WTC11 (cell line): ENCODE measurements at regions not wholly inside any gene's neighbourhood (a gene's known extent, or its start where the extent isn't known, plus 50 kb on each side); places are given as distances from the start of the nearest gene placed in this dataset.

ENCODE experiments used
- ATAC-seq: fragments of 200-7000 bp; cut with Tn5 transposase; 2 replicates; pipeline ENCODE4 v1.10.0; 2021; ENCODE audit warnings: mild to moderate bottlenecking, moderate library complexity
- CTCF ChIA-PET: fragments of 300-600 bp; sonication (Branson Sonifier 250); formaldehyde crosslinking; loops from one replicate; lab custom pipeline; 2021; ENCODE audit warnings: antibody characterized with exemption; lab: Charles Lee
- POLR2A ChIA-PET: fragments of 350-600 bp; sonication (Branson Sonifier 250); formaldehyde crosslinking; loops from one replicate; lab custom pipeline; 2021; ENCODE audit warnings: antibody characterized with exemption; lab: Charles Lee
- DNase-seq: peaks from one replicate; pipeline ENCODE4 v3.0.0; 2021; ENCODE audit warnings: low spot score
- H3K27ac Mint-ChIP-seq: 2 replicates; pipeline ENCODE4 v1.8.0; 2021; ENCODE audit warnings: mixed read lengths
- H3K27me3 Mint-ChIP-seq: 2 replicates; pipeline ENCODE4 v1.8.0; 2021; ENCODE audit warnings: low read depth, mild to moderate bottlenecking, moderate library complexity, mixed read lengths
- H3K36me3 Mint-ChIP-seq: 2 replicates; pipeline ENCODE4 v1.8.0; 2021; ENCODE audit warnings: mixed read lengths
- H3K4me1 Mint-ChIP-seq: 2 replicates; pipeline ENCODE4 v1.8.0; 2022; ENCODE audit warnings: mixed read lengths
- H3K4me3 Mint-ChIP-seq: 2 replicates; pipeline ENCODE4 v1.8.0; 2021; ENCODE audit warnings: mild to moderate bottlenecking, moderate library complexity, mixed read lengths
- H3K9me3 Mint-ChIP-seq: 2 replicates; pipeline ENCODE4 v1.8.0; 2021; ENCODE audit warnings: mixed read lengths
- AR ChIP-seq: fragments of 250-450 bp; sonication (Bioruptor Pico); IDR thresholded peaks from 2 replicates; pipeline ENCODE4 v1.9.0; 2021; ENCODE audit warnings: mild to moderate bottlenecking
- ATF1 ChIP-seq: sonication (generic); formaldehyde crosslinking; IDR thresholded peaks from 2 replicates; pipeline ENCODE4 v1.8.1; 2023; ENCODE audit warnings: mild to moderate bottlenecking, moderate library complexity, missing genetic modification reagents
- ATF3 ChIP-seq: sonication (generic); formaldehyde crosslinking; conservative IDR thresholded peaks from 2 replicates; pipeline ENCODE4 v1.8.1; 2022; ENCODE audit warnings: mild to moderate bottlenecking, missing genetic modification reagents
- CBFB ChIP-seq: sonication (generic); formaldehyde crosslinking; IDR thresholded peaks from 2 replicates; pipeline ENCODE4 v1.8.1; 2022; ENCODE audit warnings: mild to moderate bottlenecking, low read depth, missing genetic modification reagents
- CTCF ChIP-seq: fragments of 200-600 bp; IDR thresholded peaks from 2 replicates; pipeline ENCODE4 v1.8.0; 2022; ENCODE audit warnings: antibody characterized with exemption
- ELF4 ChIP-seq: sonication (generic); formaldehyde crosslinking; IDR thresholded peaks from 2 replicates; pipeline ENCODE4 v1.8.1; 2022; ENCODE audit warnings: low read depth, mild to moderate bottlenecking, moderate library complexity, missing genetic modification reagents
- ERG ChIP-seq: fragments of 250-450 bp; sonication (Bioruptor Pico); IDR thresholded peaks from 2 replicates; pipeline ENCODE4 v1.8.0; 2021; ENCODE audit warnings: mild to moderate bottlenecking
- IRF2 ChIP-seq: sonication (generic); formaldehyde crosslinking; IDR thresholded peaks from 2 replicates; pipeline ENCODE4 v1.8.0; 2022; ENCODE audit warnings: low read depth, missing genetic modification reagents, borderline replicate concordance
- JUN ChIP-seq: sonication (generic); formaldehyde crosslinking; IDR thresholded peaks from 2 replicates; pipeline ENCODE4 v1.8.0; 2023; ENCODE audit warnings: mild to moderate bottlenecking, missing genetic modification reagents
- NFE2L1 ChIP-seq: sonication (generic); formaldehyde crosslinking; IDR thresholded peaks from 2 replicates; pipeline ENCODE4 v1.8.1; 2023; ENCODE audit warnings: missing genetic modification reagents
- NFYB ChIP-seq: sonication (generic); formaldehyde crosslinking; conservative IDR thresholded peaks from 2 replicates; pipeline ENCODE4 v1.8.0; 2022; ENCODE audit warnings: low read depth, missing genetic modification reagents
- NR1H2 ChIP-seq: sonication (generic); formaldehyde crosslinking; IDR thresholded peaks from 2 replicates; pipeline ENCODE4 v1.9.0; 2021; ENCODE audit warnings: mild to moderate bottlenecking, moderate library complexity, missing genetic modification reagents
- NR3C1 ChIP-seq: sonication (generic); formaldehyde crosslinking; conservative IDR thresholded peaks from 2 replicates; pipeline ENCODE4 v1.8.1; 2023; ENCODE audit warnings: low read depth, mild to moderate bottlenecking, missing genetic modification reagents
- OVOL2 ChIP-seq: fragments of 250-450 bp; sonication (Bioruptor Pico); IDR thresholded peaks from 2 replicates; pipeline ENCODE4 v1.9.0; 2021; ENCODE audit warnings: mild to moderate bottlenecking, borderline replicate concordance
- SMAD4 ChIP-seq: sonication (generic); formaldehyde crosslinking; IDR thresholded peaks from 2 replicates; pipeline ENCODE4 v1.8.0; 2022; ENCODE audit warnings: mild to moderate bottlenecking, missing genetic modification reagents
- SOX15 ChIP-seq: fragments of 250-450 bp; sonication (Bioruptor Pico); IDR thresholded peaks from 2 replicates; pipeline ENCODE4 v1.9.0; 2021; ENCODE audit warnings: mild to moderate bottlenecking
- ZNF121 ChIP-seq: sonication (generic); formaldehyde crosslinking; IDR thresholded peaks from 2 replicates; pipeline ENCODE4 v1.8.0; 2023; ENCODE audit warnings: missing genetic modification reagents
- ZNF232 ChIP-seq: sonication (generic); formaldehyde crosslinking; IDR thresholded peaks from 2 replicates; pipeline ENCODE4 v1.8.0; 2022; ENCODE audit warnings: mild to moderate bottlenecking, missing genetic modification reagents
- ZNF263 ChIP-seq: sonication (generic); formaldehyde crosslinking; IDR thresholded peaks from 2 replicates; pipeline ENCODE4 v1.8.1; 2022; ENCODE audit warnings: low read depth, mild to moderate bottlenecking, moderate library complexity, missing genetic modification reagents
- ZNF281 ChIP-seq: sonication (generic); formaldehyde crosslinking; IDR thresholded peaks from 2 replicates; pipeline ENCODE4 v1.8.0; 2023; ENCODE audit warnings: mild to moderate bottlenecking, missing genetic modification reagents
- ZNF423 ChIP-seq: fragments of 250-450 bp; sonication (Bioruptor Pico); IDR thresholded peaks from 2 replicates; pipeline ENCODE4 v2.1.2; 2022; ENCODE audit warnings: mild to moderate bottlenecking, moderate library complexity
- TF ChIP-seq, protein P1 (sequence below): sonication (generic); formaldehyde crosslinking; IDR thresholded peaks from 2 replicates; pipeline ENCODE4 v1.8.1; 2023; ENCODE audit warnings: mild to moderate bottlenecking, missing genetic modification reagents, moderate library complexity
- TF ChIP-seq, protein P2 (sequence below): sonication (generic); formaldehyde crosslinking; IDR thresholded peaks from 2 replicates; pipeline ENCODE4 v1.8.0; 2022; ENCODE audit warnings: mild to moderate bottlenecking, missing genetic modification reagents
- TF ChIP-seq, protein P3 (sequence below): fragments of 250-450 bp; sonication (Bioruptor Pico); IDR thresholded peaks from 2 replicates; pipeline ENCODE4 v1.9.0; 2021; ENCODE audit warnings: mild to moderate bottlenecking
- TF ChIP-seq, protein P4 (sequence below): fragments of 250-450 bp; sonication (Bioruptor Pico); IDR thresholded peaks from 2 replicates; pipeline ENCODE4 v1.9.0; 2021; ENCODE audit warnings: moderate library complexity, mild to moderate bottlenecking, inconsistent platforms, borderline replicate concordance

DNA sequence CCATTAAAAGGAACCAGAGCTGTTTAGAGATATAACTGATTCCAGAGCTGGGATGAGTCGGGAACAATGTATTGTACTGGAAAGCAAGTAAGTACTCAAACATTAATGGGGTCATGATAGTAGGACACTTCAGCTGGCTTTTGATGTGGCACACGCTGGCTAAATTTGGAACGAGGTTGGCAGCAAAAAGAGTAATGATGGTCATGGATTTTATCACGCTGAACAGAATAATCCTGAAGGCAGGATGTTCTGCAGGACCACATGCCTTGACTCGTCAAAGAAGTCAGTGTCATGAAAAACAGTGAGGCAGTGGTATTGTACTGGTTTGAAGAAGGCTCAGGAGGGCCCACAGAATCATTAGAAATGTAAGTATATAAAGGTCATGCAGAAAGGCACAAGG is 220.3 kb downstream of the SNX13 start:
- Mint-ChIP-seq H3K27me3 (no peaks in the 10 kb centered on the region), H3K9me3 (no peaks in the 10 kb centered on the region), H3K4me1 (peaks cover 32% of the 10 kb centered on the region), H3K27ac (no peak overlapping the region), H3K4me3 (no peak overlapping the region), H3K36me3 (no peaks in the 10 kb centered on the region)
- ChIA-PET CTCF (interaction anchor here (2.2 kb wide), 1 partner anchor 13 kb away, joined by 6 read pairs; no protein-coding TSS in a partner anchor), POLR2A (no interaction called here)
- ATAC-seq = no peak
- no peak for TF ChIP-seq ZNF121 (CRISPR knock-in tag)
- no peak for TF ChIP-seq NR1H2 (CRISPR knock-in tag)
- TF ChIP-seq ERG = no peak
- TF ChIP-seq, protein P1, sequence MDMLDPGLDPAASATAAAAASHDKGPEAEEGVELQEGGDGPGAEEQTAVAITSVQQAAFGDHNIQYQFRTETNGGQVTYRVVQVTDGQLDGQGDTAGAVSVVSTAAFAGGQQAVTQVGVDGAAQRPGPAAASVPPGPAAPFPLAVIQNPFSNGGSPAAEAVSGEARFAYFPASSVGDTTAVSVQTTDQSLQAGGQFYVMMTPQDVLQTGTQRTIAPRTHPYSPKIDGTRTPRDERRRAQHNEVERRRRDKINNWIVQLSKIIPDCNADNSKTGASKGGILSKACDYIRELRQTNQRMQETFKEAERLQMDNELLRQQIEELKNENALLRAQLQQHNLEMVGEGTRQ (CRISPR knock-in tag) = no peak
- TF ChIP-seq, protein P2, sequence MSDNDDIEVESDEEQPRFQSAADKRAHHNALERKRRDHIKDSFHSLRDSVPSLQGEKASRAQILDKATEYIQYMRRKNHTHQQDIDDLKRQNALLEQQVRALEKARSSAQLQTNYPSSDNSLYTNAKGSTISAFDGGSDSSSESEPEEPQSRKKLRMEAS (CRISPR knock-in tag) = no peak
- no peak for TF ChIP-seq IRF2 (CRISPR knock-in tag)
- no peak for TF ChIP-seq ELF4 (CRISPR knock-in tag)
- TF ChIP-seq SMAD4 = no peak
- no peak for TF ChIP-seq ZNF423 (CRISPR knock-in tag)
- TF ChIP-seq, protein P3, sequence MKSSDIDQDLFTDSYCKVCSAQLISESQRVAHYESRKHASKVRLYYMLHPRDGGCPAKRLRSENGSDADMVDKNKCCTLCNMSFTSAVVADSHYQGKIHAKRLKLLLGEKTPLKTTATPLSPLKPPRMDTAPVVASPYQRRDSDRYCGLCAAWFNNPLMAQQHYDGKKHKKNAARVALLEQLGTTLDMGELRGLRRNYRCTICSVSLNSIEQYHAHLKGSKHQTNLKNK (CRISPR knock-in tag) = no peak
- TF ChIP-seq SOX15 (CRISPR knock-in tag) = no peak
- TF ChIP-seq OVOL2 = no peak
- TF ChIP-seq ATF1 (CRISPR knock-in tag) = no peak
- no peak for DNase-seq

GRCh38 chr7:17721736-17722285 is 218.5 kb downstream of the SNX13 start:
- POLR2A ChIA-PET = no interaction called here
- Mint-ChIP-seq H3K36me3 (no peaks in the 10 kb centered on the region), H3K4me3 (no peak overlapping the region), H3K9me3 (no peaks in the 10 kb centered on the region), H3K4me1 (peaks cover 26% of the 10 kb centered on the region), H3K27ac (no peak overlapping the region), H3K27me3 (no peaks in the 10 kb centered on the region)
- DNase-seq (no peak), ATAC-seq (no peak)
- CTCF ChIA-PET = no interaction called here
- TF ChIP-seq ZNF263 (CRISPR knock-in tag) = no peak
- no peak for TF ChIP-seq SOX15 (CRISPR knock-in tag)
- no peak for TF ChIP-seq CTCF
- TF ChIP-seq JUN (CRISPR knock-in tag) = no peak
- TF ChIP-seq AR (CRISPR knock-in tag) = no peak
- TF ChIP-seq NR3C1 = no peak
- no peak for TF ChIP-seq ZNF232 (CRISPR knock-in tag)
- no peak for TF ChIP-seq OVOL2
- no peak for TF ChIP-seq ZNF281 (CRISPR knock-in tag)
- TF ChIP-seq CBFB (CRISPR knock-in tag) = no peak
- TF ChIP-seq NFYB = no peak
- no peak for TF ChIP-seq ATF3 (CRISPR knock-in tag)
- TF ChIP-seq NFE2L1 (CRISPR knock-in tag) = no peak
- TF ChIP-seq, protein P4, sequence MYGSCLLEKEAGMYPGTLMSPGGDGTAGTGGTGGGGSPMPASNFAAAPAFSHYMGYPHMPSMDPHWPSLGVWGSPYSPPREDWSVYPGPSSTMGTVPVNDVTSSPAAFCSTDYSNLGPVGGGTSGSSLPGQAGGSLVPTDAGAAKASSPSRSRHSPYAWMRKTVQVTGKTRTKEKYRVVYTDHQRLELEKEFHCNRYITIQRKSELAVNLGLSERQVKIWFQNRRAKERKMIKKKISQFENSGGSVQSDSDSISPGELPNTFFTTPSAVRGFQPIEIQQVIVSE = no peak
